Panc1 (cell line): ENCODE measurements at regions not wholly inside any gene's neighbourhood (a gene's known extent, or its start where the extent isn't known, plus 50 kb on each side); places are given as distances from the start of the nearest gene placed in this dataset.

Experiments used
- TCF7L2 ChIP-seq: IDR thresholded peaks from 2 replicates; pipeline ENCODE4 v1.6.1; 2011; ENCODE audit warnings: mild to moderate bottlenecking, low read depth, low read length, inconsistent platforms
- TF ChIP-seq, protein P1 (sequence below): fragments of 450-650 bp; IDR thresholded peaks from 2 replicates; pipeline ENCODE4 v1.5.1; 2017; ENCODE audit warnings: mild to moderate bottlenecking

DNA sequence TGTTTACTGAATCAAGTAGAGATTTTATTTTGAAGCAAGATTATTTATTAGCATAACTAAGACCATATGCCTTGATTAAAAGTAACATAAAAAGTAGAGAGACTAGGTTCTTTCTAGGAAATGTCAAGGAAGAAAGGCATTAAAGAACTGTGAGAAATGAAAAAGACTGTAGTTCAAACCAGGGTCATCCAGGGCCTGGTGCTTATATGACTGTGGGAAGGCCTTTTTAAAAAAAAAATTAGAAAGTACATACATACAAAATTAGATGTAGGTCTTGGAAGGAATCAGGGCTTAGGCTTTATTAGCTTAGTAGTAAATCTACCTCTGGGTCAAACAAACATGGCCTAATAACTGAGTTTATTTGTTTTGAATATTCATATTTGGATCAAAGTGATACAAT is 173.9 kb upstream of the TBL1XR1 start:
- TF ChIP-seq, protein P1, sequence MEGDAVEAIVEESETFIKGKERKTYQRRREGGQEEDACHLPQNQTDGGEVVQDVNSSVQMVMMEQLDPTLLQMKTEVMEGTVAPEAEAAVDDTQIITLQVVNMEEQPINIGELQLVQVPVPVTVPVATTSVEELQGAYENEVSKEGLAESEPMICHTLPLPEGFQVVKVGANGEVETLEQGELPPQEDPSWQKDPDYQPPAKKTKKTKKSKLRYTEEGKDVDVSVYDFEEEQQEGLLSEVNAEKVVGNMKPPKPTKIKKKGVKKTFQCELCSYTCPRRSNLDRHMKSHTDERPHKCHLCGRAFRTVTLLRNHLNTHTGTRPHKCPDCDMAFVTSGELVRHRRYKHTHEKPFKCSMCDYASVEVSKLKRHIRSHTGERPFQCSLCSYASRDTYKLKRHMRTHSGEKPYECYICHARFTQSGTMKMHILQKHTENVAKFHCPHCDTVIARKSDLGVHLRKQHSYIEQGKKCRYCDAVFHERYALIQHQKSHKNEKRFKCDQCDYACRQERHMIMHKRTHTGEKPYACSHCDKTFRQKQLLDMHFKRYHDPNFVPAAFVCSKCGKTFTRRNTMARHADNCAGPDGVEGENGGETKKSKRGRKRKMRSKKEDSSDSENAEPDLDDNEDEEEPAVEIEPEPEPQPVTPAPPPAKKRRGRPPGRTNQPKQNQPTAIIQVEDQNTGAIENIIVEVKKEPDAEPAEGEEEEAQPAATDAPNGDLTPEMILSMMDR, result no peak
- no peak for TF ChIP-seq TCF7L2
